ENCODE measurements at regions not wholly inside any gene's neighbourhood (a gene's known extent, or its start where the extent isn't known, plus 50 kb on each side); places are given as distances from the start of the nearest gene placed in this dataset.

DNA sequence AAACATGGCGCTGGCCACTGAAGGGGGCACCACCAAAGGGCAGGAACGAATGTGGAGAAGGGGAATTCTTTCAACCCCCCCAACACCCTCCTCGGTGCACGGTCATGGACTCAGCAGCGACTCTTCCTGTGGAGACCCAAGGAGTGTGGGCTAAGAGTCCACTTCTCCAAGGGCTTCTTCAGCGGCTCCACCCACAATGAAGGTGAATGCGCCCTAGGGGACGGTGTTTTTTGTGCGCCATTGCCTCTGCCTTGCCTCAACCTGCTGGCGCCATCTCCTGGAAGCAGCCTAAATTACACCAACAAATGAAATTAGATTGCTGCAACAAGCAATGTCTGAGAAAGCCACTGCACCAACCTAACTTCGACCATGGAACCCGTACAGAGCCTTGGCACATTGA lies 169.2 kb upstream of the MAGEB18 start:
- TF ChIP-seq, protein P1, sequence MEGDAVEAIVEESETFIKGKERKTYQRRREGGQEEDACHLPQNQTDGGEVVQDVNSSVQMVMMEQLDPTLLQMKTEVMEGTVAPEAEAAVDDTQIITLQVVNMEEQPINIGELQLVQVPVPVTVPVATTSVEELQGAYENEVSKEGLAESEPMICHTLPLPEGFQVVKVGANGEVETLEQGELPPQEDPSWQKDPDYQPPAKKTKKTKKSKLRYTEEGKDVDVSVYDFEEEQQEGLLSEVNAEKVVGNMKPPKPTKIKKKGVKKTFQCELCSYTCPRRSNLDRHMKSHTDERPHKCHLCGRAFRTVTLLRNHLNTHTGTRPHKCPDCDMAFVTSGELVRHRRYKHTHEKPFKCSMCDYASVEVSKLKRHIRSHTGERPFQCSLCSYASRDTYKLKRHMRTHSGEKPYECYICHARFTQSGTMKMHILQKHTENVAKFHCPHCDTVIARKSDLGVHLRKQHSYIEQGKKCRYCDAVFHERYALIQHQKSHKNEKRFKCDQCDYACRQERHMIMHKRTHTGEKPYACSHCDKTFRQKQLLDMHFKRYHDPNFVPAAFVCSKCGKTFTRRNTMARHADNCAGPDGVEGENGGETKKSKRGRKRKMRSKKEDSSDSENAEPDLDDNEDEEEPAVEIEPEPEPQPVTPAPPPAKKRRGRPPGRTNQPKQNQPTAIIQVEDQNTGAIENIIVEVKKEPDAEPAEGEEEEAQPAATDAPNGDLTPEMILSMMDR (IDR thresholded peaks at IDR 0.05; ENCODE audit: insufficient read depth, low read length), result no peak
- no peak for TF ChIP-seq POLR2AphosphoS5 (IDR thresholded peaks at IDR 0.05; ENCODE audit: low read depth)
